Activated naive CD4-positive, alpha-beta T cell treated with anti-CD3 and anti-CD28 coated beads, Interleukin-2, amount 10 ng/mL, durations not matched to agents 7 days and 5 days (primary cell): ENCODE measurements at regions not wholly inside any gene's neighbourhood (a gene's known extent, or its start where the extent isn't known, plus 50 kb on each side); places are given as distances from the start of the nearest gene placed in this dataset.
A peak's percentile ranks its signal among the peaks of the same experiment; 100 is the strongest.

Source experiments
- CTCF ChIA-PET: fragments of 350-600 bp; sonication (Branson Sonifier 250); formaldehyde crosslinking; loops from one replicate; lab custom pipeline; 2021; ENCODE audit warnings: antibody characterized with exemption; lab: Charles Lee
- DNase-seq: peaks from one replicate; pipeline ENCODE4 v3.0.0-alpha.2; 2020
- H3K27ac Mint-ChIP-seq: one replicate; pipeline ENCODE4 v1.8.0; 2021; ENCODE audit warnings: mild to moderate bottlenecking, moderate library complexity, mixed read lengths
- H3K27me3 Mint-ChIP-seq: one replicate; pipeline ENCODE4 v1.8.0; 2021; ENCODE audit warnings: mild to moderate bottlenecking, mixed read lengths
- H3K36me3 Mint-ChIP-seq: one replicate; pipeline ENCODE4 v1.8.0; 2021; ENCODE audit warnings: mixed read lengths
- H3K4me1 Mint-ChIP-seq: one replicate; pipeline ENCODE4 v1.8.0; 2021; ENCODE audit warnings: mixed read lengths
- H3K4me3 Mint-ChIP-seq: one replicate; pipeline ENCODE4 v1.8.0; 2021; ENCODE audit warnings: mild to moderate bottlenecking, moderate library complexity, mixed read lengths
- H3K9me3 Mint-ChIP-seq: one replicate; pipeline ENCODE4 v1.8.0; 2021; ENCODE audit warnings: mixed read lengths

DNA sequence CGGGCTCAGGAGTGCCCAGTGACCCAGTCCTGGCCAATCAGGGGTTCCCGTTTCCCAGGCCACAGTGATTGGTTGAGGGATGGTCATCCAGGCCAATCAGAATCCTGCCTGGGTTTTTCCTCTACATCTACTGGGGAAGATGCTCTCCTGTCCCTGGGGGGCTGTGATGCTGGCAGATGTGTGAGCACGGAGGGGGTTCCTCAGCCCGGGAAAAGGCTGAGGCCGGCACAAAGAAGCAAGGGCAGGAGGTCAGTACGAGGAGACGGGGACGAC, 171.2 kb downstream of the CTTN start:
- no peak overlapping the region for H3K4me3 Mint-ChIP-seq
- DNase-seq = no peak
- H3K27me3 Mint-ChIP-seq = peaks cover 34% of the 10 kb centered on the region
- CTCF ChIA-PET = no interaction called here
- H3K27ac Mint-ChIP-seq = no peak overlapping the region
- no peaks in the 10 kb centered on the region for H3K36me3 Mint-ChIP-seq
- no peaks in the 10 kb centered on the region for H3K4me1 Mint-ChIP-seq
- H3K9me3 Mint-ChIP-seq = no peaks in the 10 kb centered on the region

DNA sequence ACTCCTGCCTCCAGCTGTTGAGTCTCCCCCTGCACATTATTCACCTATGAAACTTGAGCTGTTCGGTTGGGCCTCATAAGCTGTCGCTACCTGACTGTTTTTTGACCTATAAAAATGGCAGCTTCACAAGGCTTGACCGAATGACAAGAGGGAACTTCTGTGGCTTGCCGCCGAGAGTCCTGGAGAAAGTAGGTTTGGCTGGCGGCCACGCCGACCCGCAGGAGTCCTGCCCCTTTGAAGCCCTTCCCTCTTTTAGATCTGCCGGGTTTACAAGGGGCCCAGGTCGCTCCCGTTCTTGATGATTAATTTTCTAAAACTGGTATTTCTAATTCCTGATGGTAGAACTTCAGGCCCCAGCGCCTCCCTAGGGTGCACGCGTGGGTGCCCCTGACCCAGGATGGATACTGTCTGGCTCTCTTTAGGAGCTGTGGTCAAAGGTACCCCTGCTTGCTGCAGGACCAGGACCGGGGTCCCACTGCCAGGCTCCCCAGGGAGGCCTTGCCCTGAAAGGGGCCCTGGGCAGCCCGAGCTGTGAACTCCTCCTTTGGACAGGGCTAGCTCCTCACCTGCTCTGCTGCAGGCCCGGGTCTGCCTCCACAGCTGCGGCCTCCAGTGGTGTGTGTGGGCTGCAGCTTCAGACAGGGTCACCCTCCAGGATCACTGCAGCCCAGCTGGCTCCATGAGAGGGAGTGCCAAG, 171.8 kb downstream of the CTTN start:
- Mint-ChIP-seq H3K9me3 (no peaks in the 10 kb centered on the region), H3K4me1 (no peaks in the 10 kb centered on the region), H3K27me3 (peaks cover 38% of the 10 kb centered on the region), H3K4me3 (no peak overlapping the region), H3K27ac (no peak overlapping the region), H3K36me3 (no peaks in the 10 kb centered on the region)
- no peak for DNase-seq
- CTCF ChIA-PET = no interaction called here

DNA sequence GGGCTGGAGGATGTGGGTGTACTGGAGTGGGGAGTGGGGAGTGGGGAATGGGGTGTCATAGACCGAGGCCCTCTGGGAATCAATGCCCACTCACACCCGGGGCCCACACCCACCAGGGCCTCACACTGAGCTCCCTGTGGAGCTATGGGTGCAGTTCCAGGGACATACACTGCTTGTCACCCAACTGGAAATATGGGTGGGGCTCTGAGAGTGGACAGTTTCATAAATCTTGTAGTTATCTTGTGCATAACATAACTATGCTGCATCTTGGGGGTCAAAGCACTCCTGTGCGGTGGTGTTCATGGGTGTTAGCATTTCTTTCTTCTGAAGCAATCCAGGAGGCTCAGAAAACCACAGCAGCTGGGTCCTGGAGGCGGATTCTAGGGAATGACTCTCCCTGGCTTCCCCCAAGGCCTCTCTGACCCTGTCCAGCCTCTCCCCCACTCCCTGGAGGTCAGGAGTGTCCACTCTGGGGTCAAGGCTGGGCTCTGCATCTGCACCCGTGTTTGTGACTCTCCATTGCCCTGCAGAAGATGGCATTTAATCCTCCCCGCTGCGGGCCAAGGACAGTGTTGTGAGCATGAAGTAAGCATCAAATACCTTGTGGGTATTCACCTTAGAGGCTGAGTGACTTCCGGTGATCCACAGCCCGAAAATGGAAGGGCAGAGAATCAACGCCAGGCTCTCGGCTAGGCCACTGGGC, 172.5 kb downstream of the CTTN start:
- Mint-ChIP-seq H3K4me1 (no peaks in the 10 kb centered on the region), H3K36me3 (no peaks in the 10 kb centered on the region), H3K4me3 (no peak overlapping the region), H3K27ac (no peak overlapping the region), H3K27me3 (peaks cover 38% of the 10 kb centered on the region), H3K9me3 (no peaks in the 10 kb centered on the region)
- CTCF ChIA-PET = no interaction called here
- no peak for DNase-seq

DNA sequence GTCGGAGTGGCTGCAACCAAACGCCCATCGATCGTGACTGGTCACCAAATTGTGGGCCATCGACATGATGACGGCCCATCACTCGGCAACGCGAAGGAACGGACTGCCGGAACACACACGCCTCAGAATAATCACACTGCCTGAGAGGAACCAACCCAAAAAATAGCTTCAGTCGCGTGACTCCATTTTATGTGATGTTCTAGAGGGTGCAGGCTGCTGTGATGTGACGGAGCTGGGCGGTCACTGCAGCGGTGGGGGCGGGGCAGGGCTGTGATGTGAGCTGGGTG, 174.6 kb downstream of the CTTN start:
- Mint-ChIP-seq H3K27me3 (peaks cover 24% of the 10 kb centered on the region), H3K36me3 (no peaks in the 10 kb centered on the region), H3K9me3 (no peaks in the 10 kb centered on the region), H3K27ac (no peak overlapping the region), H3K4me3 (no peak overlapping the region), H3K4me1 (no peaks in the 10 kb centered on the region)
- no peak for DNase-seq
- CTCF ChIA-PET = interaction anchor here (0.5 kb wide), 1 partner anchor 147 kb away, joined by 3 read pairs; no protein-coding TSS in a partner anchor

DNA sequence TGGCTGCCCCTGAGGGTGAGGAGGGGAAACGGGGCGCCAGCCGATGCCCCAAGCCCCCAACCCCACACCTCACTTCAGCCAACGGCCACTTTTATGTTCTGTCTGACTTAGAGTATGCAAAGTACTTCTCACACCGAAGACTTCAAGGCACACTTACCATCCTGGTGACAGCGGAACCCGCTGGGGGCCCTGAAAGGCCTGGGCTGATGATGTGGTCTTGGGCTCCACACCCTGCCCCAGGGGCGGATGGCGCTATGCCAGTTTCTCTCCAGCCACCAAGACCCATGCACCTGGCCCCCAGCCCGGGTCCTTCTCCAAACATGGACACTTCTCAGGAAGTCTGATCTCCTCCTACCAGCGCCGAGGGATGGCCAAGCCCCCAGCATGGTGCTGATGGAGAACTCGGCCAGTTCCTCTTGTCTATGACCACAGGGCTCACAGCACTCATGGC, 175.4 kb downstream of the CTTN start:
- Mint-ChIP-seq H3K9me3 (no peaks in the 10 kb centered on the region), H3K27me3 (peaks cover 17% of the 10 kb centered on the region), H3K4me3 (no peak overlapping the region), H3K4me1 (no peaks in the 10 kb centered on the region), H3K27ac (no peak overlapping the region), H3K36me3 (no peaks in the 10 kb centered on the region)
- DNase-seq = no peak
- CTCF ChIA-PET = interaction anchor here (0.5 kb wide), 1 partner anchor 148 kb away, joined by 3 read pairs; no protein-coding TSS in a partner anchor

DNA sequence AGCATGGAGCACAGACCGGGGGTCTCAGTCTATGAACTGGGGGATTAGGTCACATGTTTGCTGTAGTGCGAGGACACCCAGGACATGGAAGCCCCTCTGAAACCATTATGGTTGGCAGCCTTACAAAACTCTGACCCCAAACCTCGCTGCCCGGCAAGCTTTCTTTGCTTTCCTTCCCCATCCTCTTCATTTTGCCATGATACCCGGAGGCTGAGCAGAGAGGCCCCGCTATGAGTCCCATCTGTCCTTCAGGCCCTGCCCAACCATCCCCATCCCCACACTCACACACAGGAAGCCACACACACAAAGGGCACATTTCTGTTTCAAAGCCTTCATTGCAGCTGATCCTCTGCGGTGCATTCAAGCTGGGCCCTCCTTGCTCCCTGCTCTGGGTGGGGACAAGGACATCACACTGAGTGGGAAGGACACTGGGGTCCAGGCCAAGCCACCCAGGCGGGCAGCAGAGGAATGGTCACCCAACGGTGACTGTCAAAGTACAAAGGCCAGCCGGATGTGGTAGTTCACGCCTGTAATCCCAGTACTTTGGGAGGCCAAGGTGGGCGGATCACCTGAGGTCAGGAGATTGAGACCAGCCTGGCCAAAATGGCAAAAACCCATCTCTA, 176.5 kb downstream of the CTTN start:
- no peak overlapping the region for H3K27ac Mint-ChIP-seq
- CTCF ChIA-PET = no interaction called here
- peak; percentile 8 for DNase-seq
- H3K4me3 Mint-ChIP-seq = no peak overlapping the region
- no peaks in the 10 kb centered on the region for H3K36me3 Mint-ChIP-seq
- no peaks in the 10 kb centered on the region for H3K9me3 Mint-ChIP-seq
- H3K27me3 Mint-ChIP-seq = peaks cover 14% of the 10 kb centered on the region
- H3K4me1 Mint-ChIP-seq = no peaks in the 10 kb centered on the region

DNA sequence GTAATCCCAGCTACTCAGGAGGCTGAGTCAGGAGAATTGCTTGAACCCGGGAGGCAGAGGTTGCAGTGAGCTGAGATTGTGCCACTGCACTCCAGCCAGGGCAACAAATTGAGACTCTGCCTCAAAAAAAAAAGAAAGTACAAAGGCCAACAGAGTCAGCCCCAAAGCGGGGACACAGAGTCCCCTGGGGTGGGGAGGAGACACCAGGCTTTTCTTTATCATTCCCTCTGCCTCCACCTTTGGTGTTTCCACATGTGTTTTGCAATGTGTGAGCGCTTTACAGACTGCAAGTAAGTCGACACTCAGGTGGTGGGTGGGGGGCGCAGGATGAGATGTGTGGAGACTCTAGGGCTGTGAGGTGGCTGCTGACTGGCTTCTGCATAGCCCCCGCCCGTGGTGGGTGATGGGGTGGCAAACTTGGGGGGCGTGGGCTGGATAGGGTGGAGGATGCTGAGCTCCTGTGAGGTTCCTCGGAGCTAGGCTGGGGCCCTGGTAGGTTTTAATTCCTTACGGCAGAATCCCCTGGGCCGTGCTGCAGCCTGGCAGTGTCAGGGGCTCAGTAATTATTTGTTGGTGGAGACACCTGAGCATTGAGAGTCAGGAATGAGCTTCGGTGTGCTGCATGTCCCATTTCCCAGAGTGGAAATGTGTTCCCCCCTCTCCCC, 177.2 kb downstream of the CTTN start:
- no peaks in the 10 kb centered on the region for H3K36me3 Mint-ChIP-seq

DNA sequence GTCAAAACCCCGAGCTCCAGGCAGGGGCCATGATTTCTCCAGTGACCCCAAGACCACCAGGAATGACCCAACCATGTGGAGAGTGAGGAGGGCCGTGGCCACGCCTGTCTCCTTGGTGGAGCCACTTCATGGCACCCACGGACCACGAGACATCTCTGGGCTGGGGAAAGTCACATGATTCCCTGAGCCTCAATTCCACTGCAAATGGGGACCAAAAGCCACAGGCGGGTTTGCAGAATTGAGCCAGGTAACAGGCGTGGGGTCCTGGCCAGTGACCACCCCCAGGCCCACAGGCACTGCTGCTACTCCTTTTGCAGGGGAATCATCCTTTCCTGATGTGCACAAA, 178.9 kb downstream of the CTTN start:
- no peak overlapping the region for H3K27ac Mint-ChIP-seq
- H3K36me3 Mint-ChIP-seq = no peaks in the 10 kb centered on the region
- no peaks in the 10 kb centered on the region for H3K4me1 Mint-ChIP-seq
- H3K4me3 Mint-ChIP-seq = no peak overlapping the region
- no peaks in the 10 kb centered on the region for H3K9me3 Mint-ChIP-seq
- DNase-seq = no peak
- peaks cover 14% of the 10 kb centered on the region for H3K27me3 Mint-ChIP-seq
- CTCF ChIA-PET = no interaction called here

More for the DNA sequence above, 177.2 kb downstream of the CTTN start:
- H3K9me3 Mint-ChIP-seq = no peaks in the 10 kb centered on the region
- peaks cover 14% of the 10 kb centered on the region for H3K27me3 Mint-ChIP-seq
- no peaks in the 10 kb centered on the region for H3K4me1 Mint-ChIP-seq
- H3K4me3 Mint-ChIP-seq = no peak overlapping the region
- CTCF ChIA-PET = no interaction called here
- no peak overlapping the region for H3K27ac Mint-ChIP-seq
- DNase-seq = no peak

DNA sequence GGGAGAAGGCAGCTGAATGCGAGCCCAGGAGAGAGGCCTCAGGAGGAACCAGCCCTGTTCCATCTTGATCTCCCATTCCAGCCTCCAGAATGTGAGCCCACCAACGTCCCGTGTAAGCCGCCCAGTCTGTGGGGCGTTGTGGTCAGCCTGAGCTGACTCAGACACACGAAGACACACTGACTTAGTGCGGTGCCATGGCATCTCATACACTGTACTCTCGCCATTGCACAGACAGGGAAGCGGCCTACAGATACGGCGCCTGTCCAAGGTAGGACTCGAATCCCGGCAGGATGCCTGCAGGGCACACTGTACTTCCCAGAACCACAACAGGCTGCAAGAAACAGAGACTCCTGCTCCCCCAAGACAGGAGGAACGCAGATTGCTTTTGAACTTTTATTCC, 179.6 kb downstream of the CTTN start:
- no peak for DNase-seq
- no peak overlapping the region for H3K27ac Mint-ChIP-seq
- H3K9me3 Mint-ChIP-seq = no peaks in the 10 kb centered on the region
- no peaks in the 10 kb centered on the region for H3K36me3 Mint-ChIP-seq
- H3K4me1 Mint-ChIP-seq = no peaks in the 10 kb centered on the region
- CTCF ChIA-PET = no interaction called here
- H3K27me3 Mint-ChIP-seq = peaks cover 18% of the 10 kb centered on the region
- H3K4me3 Mint-ChIP-seq = no peak overlapping the region

DNA sequence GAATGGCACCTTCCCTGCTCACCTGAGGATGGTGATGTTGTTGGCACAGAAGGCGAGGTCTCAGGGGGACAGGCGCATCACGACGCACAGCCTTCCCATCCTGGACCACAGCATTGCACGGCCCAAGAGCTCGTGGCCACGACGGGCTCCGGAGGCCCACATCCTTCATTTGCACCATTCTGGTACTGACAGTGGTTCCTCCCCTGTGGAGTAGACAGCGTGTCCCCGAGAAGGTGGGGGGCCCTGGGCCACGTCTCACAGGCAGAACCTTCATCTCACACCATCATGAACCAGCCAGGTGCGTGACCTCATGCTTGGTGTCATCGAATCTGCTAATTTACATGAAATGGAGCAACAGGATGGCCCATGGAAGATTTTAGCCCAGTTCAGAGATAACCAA, 180.0 kb downstream of the CTTN start:
- Mint-ChIP-seq H3K27ac (no peak overlapping the region), H3K4me1 (no peaks in the 10 kb centered on the region), H3K9me3 (no peaks in the 10 kb centered on the region), H3K4me3 (no peak overlapping the region), H3K27me3 (peaks cover 22% of the 10 kb centered on the region), H3K36me3 (no peaks in the 10 kb centered on the region)
- DNase-seq = no peak
- CTCF ChIA-PET = no interaction called here

DNA sequence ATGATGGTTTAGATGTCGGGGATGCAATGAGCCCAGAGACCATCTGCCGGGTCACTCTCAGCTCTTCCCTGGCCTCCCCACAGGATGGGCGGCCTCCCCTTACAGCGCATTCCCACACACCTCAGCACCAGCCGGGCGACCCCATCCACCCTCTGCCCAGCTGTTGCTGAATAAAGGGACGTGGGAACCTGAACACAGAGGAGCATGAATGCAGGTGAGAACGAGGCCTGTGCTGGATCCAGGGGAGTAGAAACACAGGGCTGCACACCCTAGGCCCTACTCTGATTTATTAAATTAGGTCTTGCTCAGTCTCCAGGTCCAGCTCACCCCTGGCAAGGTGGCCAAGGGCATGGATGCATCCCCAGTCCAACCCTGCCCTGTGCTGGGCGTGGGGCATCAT, 180.5 kb downstream of the CTTN start:
- H3K36me3 Mint-ChIP-seq = no peaks in the 10 kb centered on the region
- DNase-seq = no peak
- H3K27ac Mint-ChIP-seq = no peak overlapping the region
- peaks cover 25% of the 10 kb centered on the region for H3K27me3 Mint-ChIP-seq
- H3K4me3 Mint-ChIP-seq = no peak overlapping the region
- H3K9me3 Mint-ChIP-seq = no peaks in the 10 kb centered on the region
- CTCF ChIA-PET = no interaction called here
- no peaks in the 10 kb centered on the region for H3K4me1 Mint-ChIP-seq

DNA sequence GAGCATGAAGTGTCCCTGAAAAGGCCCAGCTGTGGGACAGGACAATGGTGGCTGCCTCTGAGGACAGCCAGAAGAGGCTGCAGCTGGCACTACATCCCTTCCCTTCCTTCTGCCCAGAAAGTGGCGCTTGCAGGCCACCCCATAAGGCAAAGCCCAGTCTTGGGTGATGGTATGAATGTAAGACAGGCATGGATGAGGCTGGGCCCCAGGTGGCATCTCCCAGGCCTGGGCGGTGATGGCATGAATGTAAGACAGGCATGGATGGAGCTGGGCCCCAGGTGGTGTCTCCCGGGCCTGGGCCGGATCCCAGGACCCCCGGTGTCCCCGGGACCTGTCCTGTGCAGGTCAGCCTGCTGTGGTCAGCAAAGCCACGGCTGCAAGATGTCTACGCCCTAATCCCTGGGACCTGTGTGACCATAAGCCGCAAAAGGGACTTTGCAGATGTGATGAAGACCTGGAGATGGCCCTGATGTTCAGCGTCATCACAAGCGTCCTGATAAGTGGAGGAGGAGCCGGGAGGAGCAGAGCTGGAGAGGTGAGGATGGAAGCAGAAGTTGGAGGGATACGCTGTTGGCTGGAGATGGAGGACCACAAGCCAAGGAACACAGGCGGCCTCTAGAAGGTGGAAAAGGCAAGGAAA, 181.1 kb downstream of the CTTN start:
- Mint-ChIP-seq H3K27ac (no peak overlapping the region), H3K4me1 (no peaks in the 10 kb centered on the region), H3K4me3 (no peak overlapping the region), H3K9me3 (no peaks in the 10 kb centered on the region), H3K36me3 (no peaks in the 10 kb centered on the region), H3K27me3 (peaks cover 28% of the 10 kb centered on the region)
- CTCF ChIA-PET = no interaction called here
- no peak for DNase-seq

DNA sequence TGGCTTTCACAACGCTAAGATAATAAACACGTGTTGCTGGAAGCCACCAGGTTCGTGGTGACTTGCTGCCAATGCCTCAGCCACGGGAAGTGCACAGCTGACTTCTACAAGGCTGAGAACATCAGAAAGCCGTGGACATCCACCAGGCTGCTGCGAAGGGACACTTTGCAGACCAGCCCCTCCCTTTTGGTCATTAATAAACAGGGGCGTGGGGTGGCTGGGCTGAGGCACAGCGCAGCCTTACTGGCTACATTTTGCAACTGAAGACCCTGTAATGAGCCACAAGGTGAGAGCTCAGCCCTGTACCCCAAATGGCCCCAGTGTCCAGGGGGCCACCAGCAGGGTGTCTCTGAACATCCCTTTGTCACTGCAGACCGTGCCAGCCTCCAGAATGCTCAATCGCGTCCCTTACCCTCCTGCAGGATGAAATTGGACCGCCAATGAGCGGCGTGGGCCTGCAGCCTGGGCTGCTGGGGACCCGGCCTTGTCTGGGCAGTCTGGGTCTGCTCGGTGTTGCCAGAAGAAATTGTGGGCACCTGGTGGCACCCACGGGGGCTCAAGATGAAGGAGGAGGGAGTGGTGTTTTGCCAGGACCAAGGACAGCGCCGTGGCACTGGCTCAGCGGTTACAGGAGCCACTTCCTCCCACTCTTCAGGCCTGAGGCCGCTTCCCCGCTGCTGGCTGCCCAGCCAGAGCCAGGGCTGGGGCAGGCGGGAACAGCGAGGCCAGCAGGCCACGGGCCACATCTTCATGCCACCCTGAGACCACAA, 181.9 kb downstream of the CTTN start:
- Mint-ChIP-seq H3K36me3 (no peaks in the 10 kb centered on the region), H3K27me3 (peaks cover 28% of the 10 kb centered on the region), H3K27ac (no peak overlapping the region), H3K9me3 (no peaks in the 10 kb centered on the region), H3K4me3 (no peak overlapping the region), H3K4me1 (no peaks in the 10 kb centered on the region)
- peak; percentile 24 for DNase-seq
- CTCF ChIA-PET = no interaction called here
